ENCODE measurements at regions not wholly inside any gene's neighbourhood (a gene's known extent, or its start where the extent isn't known, plus 50 kb on each side); places are given as distances from the start of the nearest gene placed in this dataset.

GRCh38 chr1:2930016-2930815, 91.1 kb upstream of the ACTRT2 start:
- 89% methylated on average over 24 of the region's 41 CpGs; no CpG with 5 or more reads in 1 of the 2 experiments for WGBS, 2 experiments (ENCODE audit: extremely low coverage in 1 of 2, insufficient coverage in 1 of 2, insufficient read length in 1 of 2, insufficient replicate concordance in 2 of 2, low coverage in 1 of 2, low lambda C conversion rate in 2 of 2, missing lambda C conversion rate in 1 of 2)
- H3K27me3 ChIP-seq (replicated peaks in 1 of 4; ENCODE audit: control insufficient read depth in 3 of 4, extremely low read depth in 1 of 4, insufficient read depth in 3 of 4, low read length in 3 of 4) = no peaks in the 10 kb centered on the region

More at GRCh38 chr1:2930016-2930815, 91.1 kb upstream of the ACTRT2 start:
- Histone ChIP-seq H3K23me2 (ENCODE audit: low read depth, low read length) (no peaks in the 10 kb centered on the region), H3K9ac (replicated peaks in 1 of 4; ENCODE audit: extremely low read depth in 1 of 4, low read depth in 3 of 4, low read length in 3 of 4) (no peak overlapping the region), H3K4me3 (ENCODE audit: extremely low read depth in 1 of 4, insufficient read depth in 2 of 4, low read depth in 3 of 4, low read length in 4 of 4) (no peak overlapping the region), H2AK5ac (ENCODE audit: low read depth, low read length) (no peak overlapping the region), H2BK5ac (ENCODE audit: low read depth, low read length) (no peak overlapping the region), H4K91ac (replicated peaks; ENCODE audit: insufficient read length, low read length) (no peak overlapping the region), H4K8ac (ENCODE audit: extremely low read depth, insufficient read depth, low read length) (no peak overlapping the region), H4K20me1 (replicated peaks in 1 of 2; ENCODE audit: control insufficient read depth in 1 of 2, insufficient read depth in 2 of 2, low read length in 2 of 2) (no peaks in the 10 kb centered on the region), H2BK20ac (ENCODE audit: low read length) (no peak overlapping the region), H2BK12ac (ENCODE audit: low read depth, low read length) (no peak overlapping the region), H3K23ac (ENCODE audit: insufficient read length) (no peak overlapping the region), H3K56ac (replicated peaks; ENCODE audit: insufficient read length, low read depth, low read length) (no peak overlapping the region), H3K36me3 (ENCODE audit: control insufficient read depth in 2 of 4, insufficient read depth in 4 of 4, low read length in 3 of 4) (no peaks in the 10 kb centered on the region), H3K4me2 (ENCODE audit: insufficient read depth in 1 of 2, low read depth in 2 of 2, low read length in 2 of 2) (no peak overlapping the region), H2AFZ (ENCODE audit: low read length) (no peak overlapping the region), H3K4me1 (replicated peaks in 1 of 4; ENCODE audit: control insufficient read depth in 3 of 4, insufficient read depth in 4 of 4, low read length in 3 of 4) (no peaks in the 10 kb centered on the region), H3K14ac (ENCODE audit: insufficient read length) (no peak overlapping the region), H2BK15ac (ENCODE audit: low read length) (no peak overlapping the region), H4K5ac (ENCODE audit: insufficient read length, low read depth, low read length) (no peak overlapping the region), H3K4ac (replicated peaks; ENCODE audit: insufficient read length, low read depth, low read length) (no peak overlapping the region), H3K18ac (ENCODE audit: extremely low read depth, low read length) (no peak overlapping the region), H3K79me1 (ENCODE audit: low read depth, low read length) (no peaks in the 10 kb centered on the region), H3K27ac (ENCODE audit: low read depth, low read length) (no peak overlapping the region), H2BK120ac (replicated peaks; ENCODE audit: low read depth, low read length) (no peak overlapping the region), H3K9me3 (ENCODE audit: insufficient read depth in 2 of 2, low read depth in 1 of 2, low read length in 1 of 2) (peaks cover 82 to 100% of the 10 kb centered on the region in 2 experiments), H3K79me2 (ENCODE audit: control insufficient read depth in 1 of 2, insufficient read depth in 2 of 2, low read length in 2 of 2) (no peaks in the 10 kb centered on the region)
- DNase-seq (ENCODE audit: low read depth in 1 of 2, low spot score in 2 of 2) = no peak
- FAIRE-seq = no peak
- ChIA-PET POLR2A (ENCODE audit: partially characterized antibody) (no interaction called here), CTCF (ENCODE audit: partially characterized antibody) (interaction anchor here (1.0 to 1.1 kb wide), 2 partner anchors 143 to 494 kb away, joined by 3 to 4 read pairs; no protein-coding TSS in a partner anchor)
- no peak for TF ChIP-seq KDM1A (IDR thresholded peaks at IDR 0.05; ENCODE audit: borderline replicate concordance, low read length)
- no peak for TF ChIP-seq SP4 (IDR thresholded peaks at IDR 0.05; ENCODE audit: low read length)
- no peak for TF ChIP-seq ATF3 (IDR thresholded peaks at IDR 0.05; ENCODE audit: insufficient read depth, low read depth, low read length)
- TF ChIP-seq GTF2F1 (IDR thresholded peaks at IDR 0.05; ENCODE audit: borderline replicate concordance, low read depth, low read length) = no peak
- no peak for TF ChIP-seq CREB1 (IDR thresholded peaks at IDR 0.05)
- TF ChIP-seq CBX5 (IDR thresholded peaks at IDR 0.05; ENCODE audit: low read depth, low read length) = no peak
